ENCODE measurements at regions not wholly inside any gene's neighbourhood (a gene's known extent, or its start where the extent isn't known, plus 50 kb on each side); places are given as distances from the start of the nearest gene placed in this dataset.

DNA sequence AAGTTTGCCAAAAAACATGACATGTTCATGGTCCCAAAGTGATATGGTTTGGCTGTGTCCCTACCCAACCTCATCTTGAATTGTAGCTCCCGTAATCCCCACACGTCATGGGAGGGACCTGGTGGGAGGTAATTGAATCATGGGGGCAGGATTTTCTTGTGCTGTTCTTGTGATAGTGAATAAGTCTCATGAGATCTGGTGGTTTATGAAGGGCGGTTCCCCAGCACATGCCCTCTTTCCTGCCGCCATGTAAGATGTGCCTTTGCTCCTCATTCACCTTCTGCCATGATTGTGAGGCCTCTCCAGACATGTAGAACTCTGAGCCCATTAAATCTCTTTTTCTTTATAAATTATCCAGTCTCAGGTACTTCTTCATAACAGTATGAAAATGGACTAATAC is 322.1 kb downstream of the MED10 start:
- no peak overlapping the region for H3K27ac ChIP-seq
- no peaks in the 10 kb centered on the region for H3K4me1 ChIP-seq (replicated peaks)
- no peak overlapping the region for H3K4me3 ChIP-seq
- no peaks in the 10 kb centered on the region for H3K27me3 ChIP-seq (replicated peaks)
- no peaks in the 10 kb centered on the region for H3K36me3 ChIP-seq
- no peak for DNase-seq (ENCODE audit: low read depth in 1 of 2, low spot score in 2 of 2)
- no peaks in the 10 kb centered on the region for H3K9me3 ChIP-seq (replicated peaks)

DNA sequence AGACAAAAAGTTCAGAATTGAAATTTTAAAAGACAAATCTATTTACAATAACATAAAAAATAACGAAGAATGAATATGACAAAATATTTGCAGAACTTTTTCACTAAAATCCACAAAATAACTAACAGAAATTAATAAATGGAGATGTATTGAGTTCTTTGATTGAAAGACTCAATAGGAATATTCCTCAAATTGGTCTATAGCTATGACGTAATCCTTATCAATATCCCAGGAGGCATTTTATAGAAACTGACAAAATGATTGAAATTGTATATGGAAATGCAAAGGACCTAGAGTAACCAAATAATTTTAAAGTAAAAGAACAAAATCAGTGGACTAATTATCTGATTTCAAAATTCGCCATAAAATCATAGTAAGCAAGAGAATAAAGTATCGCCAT is 328.7 kb downstream of the MED10 start:
- H3K36me3 ChIP-seq: no peaks in the 10 kb centered on the region
- H3K9me3 ChIP-seq (replicated peaks): no peaks in the 10 kb centered on the region
- DNase-seq (ENCODE audit: low read depth in 1 of 2, low spot score in 2 of 2): no peak
- H3K4me1 ChIP-seq (replicated peaks): peaks cover 3% of the 10 kb centered on the region
- no peaks in the 10 kb centered on the region for H3K27me3 ChIP-seq (replicated peaks)
- H3K4me3 ChIP-seq: no peak overlapping the region
- H3K27ac ChIP-seq: no peak overlapping the region

DNA sequence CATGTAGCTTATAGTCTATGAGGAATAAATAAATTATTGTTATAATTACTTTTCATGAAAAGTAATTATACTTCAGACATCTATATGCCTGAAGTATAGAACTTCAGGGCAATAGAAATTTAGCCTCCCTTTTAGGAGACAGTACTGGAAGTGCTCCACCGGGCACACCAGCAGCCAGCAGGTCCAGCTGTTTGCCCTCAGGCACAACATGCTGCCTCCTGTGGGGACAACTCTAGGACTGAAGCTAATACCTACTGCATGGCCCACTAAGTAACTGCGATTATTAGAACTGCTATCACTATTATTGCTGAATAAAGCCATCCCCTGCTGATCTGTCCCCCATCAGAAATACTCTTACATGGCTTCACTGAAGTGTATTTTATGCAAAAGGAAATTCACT is 329.6 kb downstream of the MED10 start:
- H3K4me3 ChIP-seq: no peak overlapping the region
- no peak overlapping the region for H3K27ac ChIP-seq
- H3K36me3 ChIP-seq: no peaks in the 10 kb centered on the region
- H3K27me3 ChIP-seq (replicated peaks): no peaks in the 10 kb centered on the region
- no peaks in the 10 kb centered on the region for H3K9me3 ChIP-seq (replicated peaks)
- no peak for DNase-seq (ENCODE audit: low read depth in 1 of 2, low spot score in 2 of 2)
- peaks cover 12% of the 10 kb centered on the region for H3K4me1 ChIP-seq (replicated peaks)

DNA sequence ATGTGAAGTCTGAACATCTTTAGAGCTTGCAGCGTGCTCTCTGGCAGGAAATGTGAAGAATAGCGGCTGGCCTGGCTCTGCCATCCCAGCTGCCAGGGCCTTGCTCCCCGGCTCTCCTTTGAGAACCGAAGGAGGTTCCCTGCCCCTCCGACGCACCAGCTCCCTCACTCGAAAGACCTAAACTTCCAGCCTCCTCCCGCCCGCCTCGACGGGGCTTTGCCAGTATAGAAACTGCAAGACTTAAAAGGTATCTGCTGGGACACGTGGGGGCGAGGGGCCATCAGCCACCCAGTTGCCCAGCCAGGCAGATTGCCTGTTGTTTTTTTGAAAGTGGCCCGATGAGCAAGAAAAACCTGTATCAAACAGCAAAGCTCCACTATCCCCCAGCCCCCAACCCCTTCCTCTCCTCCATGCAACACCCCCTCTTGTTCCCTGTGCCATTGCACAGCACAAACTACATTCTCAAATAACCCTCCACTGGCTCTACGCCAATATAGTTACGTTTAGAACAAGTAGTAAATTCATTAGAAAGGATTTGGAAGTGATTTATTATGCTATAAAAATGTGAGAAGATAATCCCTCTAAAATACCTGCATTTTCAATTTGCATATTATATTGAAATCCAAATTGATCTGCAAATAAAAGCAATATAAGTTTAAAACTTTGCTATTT is 331.9 kb downstream of the MED10 start:
- Histone ChIP-seq H3K36me3 (no peaks in the 10 kb centered on the region), H3K4me1 (replicated peaks) (peaks cover 29% of the 10 kb centered on the region), H3K27me3 (replicated peaks) (no peaks in the 10 kb centered on the region), H3K4me3 (no peak overlapping the region), H3K27ac (no peak overlapping the region), H3K9me3 (replicated peaks) (no peaks in the 10 kb centered on the region)
- no peak for DNase-seq (ENCODE audit: low read depth in 1 of 2, low spot score in 2 of 2)

DNA sequence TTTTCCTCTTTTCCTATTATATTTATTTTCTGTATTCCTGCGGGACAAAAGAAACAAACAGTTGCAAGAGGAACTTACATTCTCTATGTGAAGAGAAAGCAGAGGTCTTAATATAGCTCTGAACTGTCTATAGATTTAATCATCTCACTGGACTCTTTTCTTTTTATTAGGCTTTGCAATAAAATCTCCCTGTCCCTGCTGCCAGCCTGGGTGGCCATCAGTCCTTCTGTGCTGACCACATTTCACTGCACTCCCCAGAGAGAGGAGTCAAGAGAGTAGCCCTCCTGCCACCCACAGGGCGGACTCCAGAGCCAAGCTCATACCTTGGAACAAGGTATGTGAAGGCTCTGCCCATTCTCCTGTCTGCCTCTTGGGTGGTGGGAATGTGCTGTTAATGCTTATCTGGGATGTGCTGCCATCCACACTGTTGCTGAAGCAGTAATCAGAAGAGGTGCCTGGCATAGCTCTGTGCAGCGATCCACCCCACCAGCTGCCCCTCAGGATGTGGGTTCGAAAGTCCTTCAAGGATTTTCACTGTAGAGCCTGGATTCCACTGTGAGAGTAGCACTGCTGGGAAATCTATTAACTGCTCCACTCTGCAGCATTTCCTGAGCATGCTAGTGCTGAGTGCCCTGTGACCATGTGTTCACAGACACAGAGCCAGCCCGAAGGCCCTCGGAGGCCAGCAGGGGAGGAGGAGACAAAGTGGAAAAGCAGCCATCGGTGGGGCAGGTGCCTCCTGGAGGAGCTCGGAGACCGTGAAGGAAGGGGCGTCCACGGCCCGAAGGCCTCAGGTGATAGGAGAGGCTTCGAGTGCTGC is 334.6 kb downstream of the MED10 start:
- Histone ChIP-seq H3K36me3 (no peaks in the 10 kb centered on the region), H3K9me3 (replicated peaks) (no peaks in the 10 kb centered on the region), H3K27me3 (replicated peaks) (no peaks in the 10 kb centered on the region), H3K4me1 (replicated peaks) (peaks cover 29% of the 10 kb centered on the region), H3K4me3 (no peak overlapping the region), H3K27ac (peak overlapping the region; percentile 81)
- peak; percentile 89 to 93 for DNase-seq (ENCODE audit: low read depth in 1 of 2, low spot score in 2 of 2)

DNA sequence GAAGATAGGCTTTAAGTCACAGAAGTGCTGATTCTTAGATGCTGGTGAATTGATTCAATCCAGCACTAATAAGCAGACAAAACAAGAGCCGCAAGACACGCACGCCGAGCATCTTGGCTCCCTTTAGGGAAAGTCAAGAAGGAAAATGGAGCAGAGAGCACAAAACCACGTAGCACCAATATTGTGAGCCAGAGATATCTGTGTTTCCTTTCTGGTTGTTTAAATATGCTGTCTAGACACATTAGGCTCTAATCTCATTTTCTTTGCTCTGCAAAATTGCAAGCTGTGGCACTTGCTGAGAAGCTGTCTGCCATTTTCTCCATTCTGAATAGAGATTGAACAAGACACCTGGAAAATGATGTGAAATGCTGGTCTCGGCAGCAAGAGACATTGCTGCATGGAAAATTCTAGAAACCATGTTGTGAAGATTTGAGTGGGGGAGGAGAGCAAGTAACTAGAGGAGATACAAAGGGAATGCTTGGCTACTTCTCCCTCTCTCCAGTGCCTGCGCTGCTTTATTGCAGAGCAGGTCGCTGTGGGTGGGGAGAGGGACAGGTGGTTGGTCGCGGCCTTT is 336.3 kb downstream of the MED10 start:
- H3K4me1 ChIP-seq (replicated peaks): peaks cover 36% of the 10 kb centered on the region
- H3K4me3 ChIP-seq: no peak overlapping the region
- no peaks in the 10 kb centered on the region for H3K36me3 ChIP-seq
- H3K27me3 ChIP-seq (replicated peaks): no peaks in the 10 kb centered on the region
- DNase-seq (ENCODE audit: low read depth in 1 of 2, low spot score in 2 of 2): no peak
- 0 out of 2 replicates have a peak overlapping the region, but pooled peaks have one; percentile 81 for H3K27ac ChIP-seq
- no peaks in the 10 kb centered on the region for H3K9me3 ChIP-seq (replicated peaks)

DNA sequence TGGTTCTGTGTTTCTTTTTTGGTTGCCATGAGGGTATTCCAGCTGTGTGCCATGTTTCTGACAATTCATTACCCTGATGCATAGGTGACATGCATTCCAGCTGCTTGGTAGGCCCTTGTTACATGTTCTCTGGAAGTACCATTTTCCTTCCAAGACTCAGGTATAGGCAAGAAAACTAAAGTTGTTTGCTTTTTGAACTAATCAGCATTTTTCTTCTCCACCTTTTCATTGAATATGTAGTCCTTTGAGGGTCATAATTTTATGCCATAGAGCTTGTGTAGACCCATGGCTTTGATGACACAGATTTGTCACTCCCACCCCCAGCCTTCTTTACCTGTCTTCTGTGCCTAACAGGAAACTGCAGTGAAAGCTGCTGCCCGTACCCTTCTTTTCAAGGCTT is 339.2 kb downstream of the MED10 start:
- H3K36me3 ChIP-seq: no peaks in the 10 kb centered on the region
- no peak overlapping the region for H3K4me3 ChIP-seq
- no peak overlapping the region for H3K27ac ChIP-seq
- H3K9me3 ChIP-seq (replicated peaks): no peaks in the 10 kb centered on the region
- peaks cover 27% of the 10 kb centered on the region for H3K4me1 ChIP-seq (replicated peaks)
- no peak for DNase-seq (ENCODE audit: low read depth in 1 of 2, low spot score in 2 of 2)
- no peaks in the 10 kb centered on the region for H3K27me3 ChIP-seq (replicated peaks)

DNA sequence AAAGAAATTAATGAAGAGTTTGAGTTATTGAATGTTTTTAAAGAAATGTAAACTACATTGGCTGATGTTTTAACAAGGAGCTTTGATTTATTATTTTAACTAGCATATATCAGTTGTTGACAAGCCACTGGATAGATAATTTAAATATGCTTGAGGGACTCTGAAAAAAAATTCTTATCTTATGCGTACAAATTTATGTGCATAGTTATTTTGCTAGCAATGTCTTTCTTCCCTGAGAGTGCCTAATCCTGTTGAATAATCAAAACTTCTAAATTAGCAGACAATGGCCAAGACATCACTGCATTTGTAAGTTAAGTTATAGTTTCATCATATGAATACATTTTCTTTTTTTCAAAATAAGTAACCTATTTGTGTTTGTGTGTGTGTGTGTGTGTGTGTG is 342.3 kb downstream of the MED10 start:
- Histone ChIP-seq H3K27ac (no peak overlapping the region), H3K36me3 (no peaks in the 10 kb centered on the region), H3K9me3 (replicated peaks) (no peaks in the 10 kb centered on the region), H3K27me3 (replicated peaks) (no peaks in the 10 kb centered on the region), H3K4me1 (replicated peaks) (peaks cover 7% of the 10 kb centered on the region), H3K4me3 (no peak overlapping the region)
- no peak for DNase-seq (ENCODE audit: low read depth in 1 of 2, low spot score in 2 of 2)

DNA sequence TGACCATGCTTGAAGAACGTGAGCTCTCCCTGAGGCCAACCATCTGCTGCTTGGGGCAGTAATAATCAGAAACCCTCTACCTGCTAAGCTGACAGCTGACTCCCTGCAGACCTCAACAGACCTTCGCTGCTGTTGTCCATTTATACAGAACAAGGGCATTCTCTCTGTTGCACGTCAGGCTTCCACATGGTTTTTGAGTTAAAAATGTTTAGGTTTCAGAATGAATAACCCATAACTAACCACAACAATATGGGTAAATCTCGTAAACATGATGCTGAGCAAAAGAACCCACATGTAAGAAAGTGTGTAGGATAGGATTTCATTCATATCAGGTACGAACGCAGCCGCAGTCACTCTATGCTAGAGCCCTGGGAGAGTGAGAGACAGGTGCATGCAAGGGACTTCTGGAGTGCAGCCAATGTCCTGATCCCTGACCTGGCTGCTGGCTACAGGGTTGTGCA is 348.5 kb downstream of the MED10 start:
- Histone ChIP-seq H3K9me3 (replicated peaks) (no peaks in the 10 kb centered on the region), H3K4me1 (replicated peaks) (no peaks in the 10 kb centered on the region), H3K27ac (no peak overlapping the region), H3K36me3 (no peaks in the 10 kb centered on the region), H3K27me3 (replicated peaks) (no peaks in the 10 kb centered on the region), H3K4me3 (no peak overlapping the region)
- DNase-seq (ENCODE audit: low read depth in 1 of 2, low spot score in 2 of 2): no peak

DNA sequence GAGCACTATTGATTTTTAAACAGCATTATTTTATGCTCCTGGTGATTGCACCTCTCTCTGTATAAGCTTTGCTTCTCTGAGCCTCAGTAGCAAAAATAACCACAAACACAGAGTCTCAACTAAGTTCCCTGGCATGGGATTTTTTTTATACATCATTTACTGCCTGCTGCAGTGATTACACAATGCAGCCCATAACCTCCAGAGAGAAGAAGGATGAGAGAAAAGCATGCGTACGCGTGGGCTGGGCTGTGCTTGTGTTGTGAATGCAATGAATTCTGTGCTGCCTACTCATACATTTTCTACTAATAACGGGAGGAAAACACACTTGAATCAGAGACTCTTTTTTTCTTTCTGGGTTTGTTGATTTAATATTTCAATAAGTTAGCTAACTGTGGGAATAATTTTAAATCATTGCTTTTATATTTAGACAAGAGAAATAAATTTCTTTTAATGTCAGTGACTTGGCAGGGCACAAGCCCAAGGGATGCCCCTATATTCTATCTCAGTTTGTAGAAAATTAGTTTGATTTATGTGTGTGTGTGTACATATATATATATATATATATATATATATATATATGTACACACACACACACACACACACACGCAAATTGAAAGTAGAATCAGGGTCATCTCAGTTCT is 351.5 kb downstream of the MED10 start:
- Histone ChIP-seq H3K36me3 (no peaks in the 10 kb centered on the region), H3K4me3 (no peak overlapping the region), H3K9me3 (replicated peaks) (no peaks in the 10 kb centered on the region), H3K27me3 (replicated peaks) (no peaks in the 10 kb centered on the region), H3K4me1 (replicated peaks) (no peaks in the 10 kb centered on the region), H3K27ac (no peak overlapping the region)
- no peak for DNase-seq (ENCODE audit: low read depth in 1 of 2, low spot score in 2 of 2)

DNA sequence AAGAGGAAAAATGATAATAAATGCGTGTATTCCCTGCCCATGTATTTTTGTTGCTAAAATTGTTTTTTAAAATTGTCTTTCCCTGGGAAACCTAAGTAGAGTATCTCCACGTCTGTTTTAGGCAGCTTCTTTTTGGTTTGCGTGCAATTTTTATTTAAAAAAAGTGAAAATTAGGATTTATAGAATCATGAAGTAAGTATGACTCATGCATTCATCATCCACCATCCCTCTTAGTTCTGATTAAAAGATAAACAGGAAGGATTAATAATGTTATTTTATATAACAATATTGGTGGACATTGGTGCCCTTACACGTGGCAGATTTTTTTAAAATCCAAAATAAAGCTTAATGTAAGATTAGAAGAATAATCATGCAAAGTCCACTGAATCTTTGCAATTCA is 358.7 kb downstream of the MED10 start:
- Histone ChIP-seq H3K27ac (no peak overlapping the region), H3K27me3 (replicated peaks) (no peaks in the 10 kb centered on the region), H3K36me3 (no peaks in the 10 kb centered on the region), H3K9me3 (replicated peaks) (no peaks in the 10 kb centered on the region), H3K4me3 (no peak overlapping the region), H3K4me1 (replicated peaks) (no peaks in the 10 kb centered on the region)
- DNase-seq (ENCODE audit: low read depth in 1 of 2, low spot score in 2 of 2): no peak

DNA sequence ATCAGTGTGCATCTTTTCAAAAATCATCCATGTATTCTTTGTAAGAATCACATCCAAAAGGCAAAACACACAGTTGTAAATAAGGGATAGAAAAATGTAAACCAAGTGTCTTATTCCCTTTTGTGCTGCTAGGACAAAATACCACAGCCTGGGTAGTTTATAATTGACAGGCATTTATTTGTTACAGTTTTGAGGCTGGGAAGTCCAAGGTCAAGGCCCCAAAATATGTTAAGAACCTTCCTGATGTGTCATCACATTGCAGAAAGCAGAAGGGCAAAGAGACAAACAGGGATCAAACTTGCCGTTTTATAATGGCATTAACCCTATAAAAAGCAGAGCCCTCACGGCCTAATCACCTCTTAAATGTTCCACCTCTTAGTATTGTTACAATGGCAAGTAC is 364.8 kb downstream of the MED10 start:
- H3K4me1 ChIP-seq (replicated peaks): peaks cover 15% of the 10 kb centered on the region
- no peaks in the 10 kb centered on the region for H3K36me3 ChIP-seq
- no peaks in the 10 kb centered on the region for H3K9me3 ChIP-seq (replicated peaks)
- no peak overlapping the region for H3K4me3 ChIP-seq
- peak in 1 of 2 experiments; percentile 82 for DNase-seq (ENCODE audit: low read depth in 1 of 2, low spot score in 2 of 2)
- no peaks in the 10 kb centered on the region for H3K27me3 ChIP-seq (replicated peaks)
- peak overlapping the region; percentile 52 for H3K27ac ChIP-seq

DNA sequence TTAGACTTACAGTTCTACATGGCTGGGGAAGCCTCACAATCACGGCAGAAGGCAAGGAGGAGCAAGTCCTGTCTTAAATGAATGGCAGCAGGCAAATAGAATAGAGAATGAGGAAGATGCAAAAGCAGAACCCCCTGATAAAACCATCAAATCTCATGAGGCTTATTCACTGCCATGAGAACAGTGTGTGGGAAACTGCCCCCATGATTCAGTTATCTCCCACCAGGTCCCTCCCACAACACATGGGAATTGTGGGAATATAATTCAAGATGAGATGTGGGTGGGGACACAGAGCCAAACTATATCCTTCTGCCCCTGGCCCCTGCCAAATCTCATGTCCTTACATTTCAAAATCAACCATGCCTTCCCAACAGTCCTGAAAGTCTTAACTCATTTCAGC is 367.1 kb downstream of the MED10 start:
- Histone ChIP-seq H3K36me3 (no peaks in the 10 kb centered on the region), H3K4me3 (no peak overlapping the region), H3K4me1 (replicated peaks) (peaks cover 15% of the 10 kb centered on the region), H3K27ac (no peak overlapping the region), H3K9me3 (replicated peaks) (no peaks in the 10 kb centered on the region), H3K27me3 (replicated peaks) (no peaks in the 10 kb centered on the region)
- no peak for DNase-seq (ENCODE audit: low read depth in 1 of 2, low spot score in 2 of 2)

DNA sequence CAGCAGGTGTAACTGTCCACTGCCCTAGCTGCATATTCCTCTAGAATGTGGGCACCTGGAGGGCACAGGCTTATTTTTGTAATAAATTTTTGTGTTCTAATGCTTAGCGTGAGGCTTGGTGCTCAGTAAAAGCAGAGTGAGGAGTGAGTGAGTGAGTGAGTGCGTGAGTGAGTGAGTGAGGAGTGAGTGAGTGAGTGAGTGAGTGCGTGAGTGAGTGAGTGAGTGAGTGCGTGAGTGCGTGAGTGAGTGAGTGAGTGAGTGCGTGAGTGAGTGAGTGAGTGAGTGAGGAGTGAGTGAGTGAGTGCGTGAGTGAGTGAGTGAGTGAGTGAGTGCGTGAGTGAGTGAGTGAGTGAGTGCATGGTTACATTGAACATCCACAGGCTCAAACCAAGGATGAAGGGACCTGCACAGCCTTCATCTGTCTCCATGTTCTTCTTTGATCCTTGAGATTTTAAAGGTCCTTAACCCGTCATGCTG is 371.5 kb downstream of the MED10 start:
- Histone ChIP-seq H3K36me3 (no peaks in the 10 kb centered on the region), H3K9me3 (replicated peaks) (no peaks in the 10 kb centered on the region), H3K27me3 (replicated peaks) (no peaks in the 10 kb centered on the region), H3K4me3 (no peak overlapping the region), H3K27ac (no peak overlapping the region), H3K4me1 (replicated peaks) (peaks cover 23% of the 10 kb centered on the region)
- DNase-seq (ENCODE audit: low read depth in 1 of 2, low spot score in 2 of 2): no peak

Measured in SJSA1 (cell line).